ENCODE measurements at regions not wholly inside any gene's neighbourhood (a gene's known extent, or its start where the extent isn't known, plus 50 kb on each side); places are given as distances from the start of the nearest gene placed in this dataset.

DNA sequence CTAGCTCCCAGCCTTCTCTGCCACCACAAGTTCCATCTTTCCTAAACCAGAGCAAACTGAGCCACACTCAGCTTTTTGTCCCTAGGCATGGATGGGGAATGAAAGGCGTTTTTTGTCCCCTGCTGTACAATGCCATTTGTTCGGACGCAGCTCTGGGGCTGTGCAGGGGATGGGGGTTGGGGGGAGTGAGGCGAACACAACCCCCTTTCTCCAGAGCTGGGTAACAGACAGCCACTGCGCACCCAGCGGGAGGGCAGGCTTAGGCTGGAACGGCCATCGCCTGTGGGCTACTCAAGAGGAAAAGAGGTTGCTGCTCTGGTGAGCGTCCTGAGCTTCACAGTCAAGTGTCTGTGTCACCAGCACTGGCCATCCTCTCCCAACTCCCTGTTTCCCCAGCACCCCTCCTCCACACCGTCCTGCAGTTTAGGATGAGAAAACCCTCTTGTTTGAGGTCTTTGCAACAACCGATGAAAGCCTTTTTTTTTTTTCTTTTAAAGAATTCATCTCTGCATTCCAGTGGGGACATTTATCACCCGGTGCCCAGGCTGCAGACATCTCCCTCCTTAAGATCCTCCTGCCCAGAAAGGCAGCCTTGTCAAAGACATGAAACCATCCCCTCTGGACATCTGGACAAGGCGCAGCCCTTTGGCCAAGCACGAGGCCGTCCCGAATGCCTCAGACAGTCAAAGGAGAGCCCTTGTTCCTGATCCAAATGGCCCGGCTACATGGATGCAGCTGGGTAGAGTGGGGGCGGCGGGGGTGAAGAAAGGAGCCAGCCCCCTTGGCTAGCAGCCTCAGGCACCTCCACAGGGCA, 419.6 kb downstream of the BCOR start:
- H3K9me3 Mint-ChIP-seq = no peaks in the 10 kb centered on the region
- ChIA-PET POLR2A (no interaction called here), CTCF (no interaction called here)
- no peak overlapping the region for H3K27ac Mint-ChIP-seq
- TF ChIP-seq, protein P1, sequence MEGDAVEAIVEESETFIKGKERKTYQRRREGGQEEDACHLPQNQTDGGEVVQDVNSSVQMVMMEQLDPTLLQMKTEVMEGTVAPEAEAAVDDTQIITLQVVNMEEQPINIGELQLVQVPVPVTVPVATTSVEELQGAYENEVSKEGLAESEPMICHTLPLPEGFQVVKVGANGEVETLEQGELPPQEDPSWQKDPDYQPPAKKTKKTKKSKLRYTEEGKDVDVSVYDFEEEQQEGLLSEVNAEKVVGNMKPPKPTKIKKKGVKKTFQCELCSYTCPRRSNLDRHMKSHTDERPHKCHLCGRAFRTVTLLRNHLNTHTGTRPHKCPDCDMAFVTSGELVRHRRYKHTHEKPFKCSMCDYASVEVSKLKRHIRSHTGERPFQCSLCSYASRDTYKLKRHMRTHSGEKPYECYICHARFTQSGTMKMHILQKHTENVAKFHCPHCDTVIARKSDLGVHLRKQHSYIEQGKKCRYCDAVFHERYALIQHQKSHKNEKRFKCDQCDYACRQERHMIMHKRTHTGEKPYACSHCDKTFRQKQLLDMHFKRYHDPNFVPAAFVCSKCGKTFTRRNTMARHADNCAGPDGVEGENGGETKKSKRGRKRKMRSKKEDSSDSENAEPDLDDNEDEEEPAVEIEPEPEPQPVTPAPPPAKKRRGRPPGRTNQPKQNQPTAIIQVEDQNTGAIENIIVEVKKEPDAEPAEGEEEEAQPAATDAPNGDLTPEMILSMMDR (IDR thresholded peaks at IDR 0.05) = no peak
- H3K4me1 Mint-ChIP-seq (ENCODE audit: low read depth) = no peaks in the 10 kb centered on the region
- no peak for DNase-seq
- H3K36me3 Mint-ChIP-seq (ENCODE audit: low read depth) = no peaks in the 10 kb centered on the region
- no peak for ATAC-seq
- H3K27me3 Mint-ChIP-seq = no peaks in the 10 kb centered on the region
- H3K4me3 Mint-ChIP-seq = no peak overlapping the region
- intact Hi-C loops (cut with micrococcal nuclease) = no loop called here

GRCh38 chrX:39678914-39679313, 418.8 kb downstream of the BCOR start:
- no peaks in the 10 kb centered on the region for H3K4me1 Mint-ChIP-seq (ENCODE audit: low read depth)
- POLR2A ChIA-PET = no interaction called here

DNA sequence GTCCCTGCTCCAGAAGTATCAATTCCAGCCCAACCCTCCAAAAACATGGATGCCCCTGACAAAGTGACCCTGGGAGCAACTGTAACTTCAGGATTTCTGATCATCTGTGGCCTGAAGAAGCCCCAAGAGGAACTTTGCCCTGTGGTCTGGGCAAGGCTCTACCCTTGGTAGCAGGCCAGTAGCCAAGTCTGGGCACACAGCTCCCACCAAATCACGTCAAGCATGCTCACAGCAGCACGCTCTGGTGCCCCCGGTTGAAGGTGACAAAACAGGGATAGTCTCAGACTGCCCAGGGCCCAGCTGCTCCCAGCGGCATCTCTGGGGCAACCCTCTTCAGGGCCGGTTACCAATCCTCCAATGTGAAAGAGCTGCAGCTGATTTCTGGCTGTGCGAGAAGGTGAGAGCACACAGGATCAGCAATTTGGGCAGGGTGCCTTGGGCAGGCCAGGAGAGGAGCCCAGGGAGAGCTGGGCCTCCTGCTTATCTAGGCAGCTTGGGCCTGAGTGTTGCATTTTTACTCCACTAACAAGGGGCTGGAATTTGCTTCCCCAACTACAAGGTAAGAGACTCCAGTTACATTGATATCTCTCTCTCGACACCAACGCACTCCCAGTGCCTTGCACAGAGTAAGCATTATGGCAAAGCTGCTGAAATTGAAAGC, 418.1 kb downstream of the BCOR start:
- no peaks in the 10 kb centered on the region for H3K9me3 Mint-ChIP-seq
- no peaks in the 10 kb centered on the region for H3K4me1 Mint-ChIP-seq (ENCODE audit: low read depth)
- no peak overlapping the region for H3K27ac Mint-ChIP-seq
- TF ChIP-seq, protein P1 (IDR thresholded peaks at IDR 0.05) = no peak
- no peak overlapping the region for H3K4me3 Mint-ChIP-seq
- intact Hi-C loops (cut with micrococcal nuclease) = no loop called here
- H3K36me3 Mint-ChIP-seq (ENCODE audit: low read depth) = no peaks in the 10 kb centered on the region
- H3K27me3 Mint-ChIP-seq = peaks cover under 1% of the 10 kb centered on the region
- DNase-seq (no peak), ATAC-seq (no peak)
- ChIA-PET POLR2A (interaction anchor here (0.7 kb wide), 1 partner anchor 430 kb away, joined by 3 read pairs; no protein-coding TSS in a partner anchor), CTCF (no interaction called here)

More at GRCh38 chrX:39678914-39679313, 418.8 kb downstream of the BCOR start:
- ATAC-seq (no peak), DNase-seq (no peak)
- intact Hi-C loops (cut with micrococcal nuclease) = no loop called here
- no peak overlapping the region for H3K4me3 Mint-ChIP-seq
- H3K27me3 Mint-ChIP-seq = no peaks in the 10 kb centered on the region
- H3K9me3 Mint-ChIP-seq = no peaks in the 10 kb centered on the region
- CTCF ChIA-PET = no interaction called here
- no peak overlapping the region for H3K27ac Mint-ChIP-seq
- H3K36me3 Mint-ChIP-seq (ENCODE audit: low read depth) = no peaks in the 10 kb centered on the region
- TF ChIP-seq, protein P1 (IDR thresholded peaks at IDR 0.05) = no peak

GRCh38 chrX:39681885-39682284, 415.9 kb downstream of the BCOR start:
- intact Hi-C loops (cut with micrococcal nuclease) = no loop called here
- CTCF ChIA-PET = no interaction called here
- no peaks in the 10 kb centered on the region for H3K4me1 Mint-ChIP-seq (ENCODE audit: low read depth)

More at GRCh38 chrX:39681885-39682284, 415.9 kb downstream of the BCOR start:
- Mint-ChIP-seq H3K27ac (no peak overlapping the region), H3K9me3 (no peaks in the 10 kb centered on the region), H3K36me3 (ENCODE audit: low read depth) (no peaks in the 10 kb centered on the region), H3K27me3 (peaks cover 9% of the 10 kb centered on the region), H3K4me3 (no peak overlapping the region)
- no peak for ATAC-seq
- TF ChIP-seq, protein P1 (IDR thresholded peaks at IDR 0.05) = no peak
- no peak for DNase-seq
- POLR2A ChIA-PET = no interaction called here
